Ishikawa (cell line): ENCODE measurements at regions not wholly inside any gene's neighbourhood (a gene's known extent, or its start where the extent isn't known, plus 50 kb on each side); places are given as distances from the start of the nearest gene placed in this dataset.

ENCODE experiments used
- CEBPB ChIP-seq: IDR thresholded peaks from 2 replicates; pipeline ENCODE4 v1.6.1; 2012
- CREB1 ChIP-seq: IDR thresholded peaks from 2 replicates; pipeline ENCODE4 v1.6.1; 2012; ENCODE audit warnings: low read depth
- EGR1 ChIP-seq: IDR thresholded peaks from 2 replicates; pipeline ENCODE4 v1.6.1; 2012
- EP300 ChIP-seq: IDR thresholded peaks from 2 replicates; pipeline ENCODE4 v1.6.1; 2012; ENCODE audit warnings: borderline replicate concordance
- FOXM1 ChIP-seq: IDR thresholded peaks from 2 replicates; pipeline ENCODE4 v1.6.1; 2012; ENCODE audit warnings: low read depth, borderline replicate concordance
- MAX ChIP-seq: IDR thresholded peaks from 2 replicates; pipeline ENCODE4 v1.6.1; 2012
- NFIC ChIP-seq: IDR thresholded peaks from 2 replicates; pipeline ENCODE4 v1.6.1; 2012
- RAD21 ChIP-seq: IDR thresholded peaks from 2 replicates; pipeline ENCODE4 v1.6.1; 2012; ENCODE audit warnings: low read depth
- REST ChIP-seq: IDR thresholded peaks from 2 replicates; pipeline ENCODE4 v1.6.1; 2012; ENCODE audit warnings: low read depth, mild to moderate bottlenecking
- TAF1 ChIP-seq: IDR thresholded peaks from 2 replicates; pipeline ENCODE4 v1.6.1; 2012; ENCODE audit warnings: low read depth, mild to moderate bottlenecking
- TCF12 ChIP-seq: IDR thresholded peaks from 2 replicates; pipeline ENCODE4 v1.6.1; 2012; ENCODE audit warnings: low read depth
- TEAD4 ChIP-seq: IDR thresholded peaks from 2 replicates; pipeline ENCODE4 v1.6.1; 2012
- USF1 ChIP-seq: IDR thresholded peaks from 2 replicates; pipeline ENCODE4 v1.6.1; 2012
- YY1 ChIP-seq: IDR thresholded peaks from 2 replicates; pipeline ENCODE4 v1.6.1; 2012; ENCODE audit warnings: low read depth
- ZBTB7A ChIP-seq: IDR thresholded peaks from 2 replicates; pipeline ENCODE4 v1.6.1; 2012; ENCODE audit warnings: low read depth

GRCh38 chr11:15509082-15509481, 394.4 kb downstream of the INSC start:
- TF ChIP-seq EGR1 (no peak), USF1 (no peak), TAF1 (no peak), YY1 (no peak), RAD21 (no peak), MAX (no peak), CREB1 (no peak), FOXM1 (no peak), EP300 (no peak), TEAD4 (no peak), REST (no peak)

- TF ChIP-seq EP300 (no peak), TAF1 (no peak)
Observed at GRCh38 chr11:15519124-15519791, 404.5 kb downstream of the INSC start.

GRCh38 chr11:15519911-15520310, 405.2 kb downstream of the INSC start:
- no peak for TF ChIP-seq EP300
- no peak for TF ChIP-seq FOXM1
- TF ChIP-seq TAF1: no peak
- no peak for TF ChIP-seq RAD21
- no peak for TF ChIP-seq USF1
- TF ChIP-seq YY1: no peak
- TF ChIP-seq ZBTB7A: no peak
- no peak for TF ChIP-seq NFIC
- TF ChIP-seq CEBPB: no peak
- no peak for TF ChIP-seq TCF12
- no peak for TF ChIP-seq CREB1
- no peak for TF ChIP-seq MAX
- TF ChIP-seq TEAD4: no peak
- TF ChIP-seq REST: no peak
- TF ChIP-seq EGR1: no peak

- TF ChIP-seq RAD21: no peak
- TF ChIP-seq TAF1: no peak
- TF ChIP-seq CEBPB: no peak
- no peak for TF ChIP-seq TEAD4
- TF ChIP-seq NFIC: no peak
- TF ChIP-seq ZBTB7A: no peak
Observed at GRCh38 chr11:15523543-15523942, 408.8 kb downstream of the INSC start.

- TF ChIP-seq FOXM1: no peak
- TF ChIP-seq NFIC: peak; percentile 38; the same call in 1 of the 2 replicates
Observed at GRCh38 chr11:15525582-15525981, 410.9 kb downstream of the INSC start.

GRCh38 chr11:15526032-15526431, 411.3 kb downstream of the INSC start:
- TF ChIP-seq CREB1: no peak
- no peak for TF ChIP-seq EGR1
- no peak for TF ChIP-seq ZBTB7A
- no peak for TF ChIP-seq TAF1
- no peak for TF ChIP-seq CEBPB
- TF ChIP-seq TCF12: no peak
- TF ChIP-seq NFIC: no peak
- no peak for TF ChIP-seq MAX
- TF ChIP-seq FOXM1: no peak
- TF ChIP-seq REST: no peak
- no peak for TF ChIP-seq TEAD4
- TF ChIP-seq EP300: no peak
- no peak for TF ChIP-seq USF1
